Activated CD4-positive, alpha-beta T cell treated with anti-CD3 and anti-CD28 coated beads, Interleukin-2, amount 10 ng/mL, durations not matched to agents 24 days and 14 days (primary cell): ENCODE measurements at regions not wholly inside any gene's neighbourhood (a gene's known extent, or its start where the extent isn't known, plus 50 kb on each side); places are given as distances from the start of the nearest gene placed in this dataset.

ENCODE experiments used
- DNase-seq: peaks from one replicate; pipeline ENCODE4 v3.0.0; 2022
- H3K27ac Mint-ChIP-seq: one replicate; pipeline ENCODE4 v1.8.0; 2022; ENCODE audit warnings: mild to moderate bottlenecking, mixed read lengths
- H3K27me3 Mint-ChIP-seq: one replicate; pipeline ENCODE4 v1.8.0; 2022; ENCODE audit warnings: mixed read lengths
- H3K36me3 Mint-ChIP-seq: one replicate; pipeline ENCODE4 v1.8.0; 2022; ENCODE audit warnings: low read depth, mild to moderate bottlenecking, mixed read lengths
- H3K4me1 Mint-ChIP-seq: one replicate; pipeline ENCODE4 v1.8.0; 2021; ENCODE audit warnings: mixed read lengths
- H3K4me3 Mint-ChIP-seq: one replicate; pipeline ENCODE4 v1.8.0; 2022; ENCODE audit warnings: mild to moderate bottlenecking, moderate library complexity, mixed read lengths
- H3K9me3 Mint-ChIP-seq: one replicate; pipeline ENCODE4 v1.8.0; 2021; ENCODE audit warnings: mixed read lengths
- intact Hi-C: fragments of 100-400 bp; cut with micrococcal nuclease; formaldehyde crosslinking; loops from one replicate; pipeline ENCODE4 v1.15.1; 2023

DNA sequence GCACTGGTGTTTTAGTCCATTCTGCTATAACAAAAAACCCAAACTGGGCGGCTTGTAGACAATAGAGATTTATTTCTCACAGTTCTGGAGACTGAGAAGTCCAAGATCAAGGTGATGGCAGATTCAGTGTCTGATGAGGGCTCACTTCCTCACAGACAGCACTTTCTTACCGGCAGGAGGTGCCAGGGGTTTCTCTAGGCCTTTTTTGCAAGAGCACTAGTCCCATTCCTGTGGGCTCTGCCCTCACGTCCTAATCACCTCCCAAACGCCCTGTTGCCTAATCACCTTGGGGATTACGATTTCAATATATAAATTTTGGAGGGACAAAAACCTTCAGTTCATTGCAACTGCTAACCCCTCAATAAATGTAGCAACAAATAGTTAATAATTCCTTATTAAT lies 140.0 kb upstream of the SGK1 start:
- H3K27me3 Mint-ChIP-seq, result no peaks in the 10 kb centered on the region
- intact Hi-C loops, result no loop called here
- no peak overlapping the region for H3K27ac Mint-ChIP-seq
- H3K4me3 Mint-ChIP-seq, result no peak overlapping the region
- H3K9me3 Mint-ChIP-seq, result no peaks in the 10 kb centered on the region
- no peaks in the 10 kb centered on the region for H3K36me3 Mint-ChIP-seq
- peaks cover 1% of the 10 kb centered on the region for H3K4me1 Mint-ChIP-seq
- no peak for DNase-seq

DNA sequence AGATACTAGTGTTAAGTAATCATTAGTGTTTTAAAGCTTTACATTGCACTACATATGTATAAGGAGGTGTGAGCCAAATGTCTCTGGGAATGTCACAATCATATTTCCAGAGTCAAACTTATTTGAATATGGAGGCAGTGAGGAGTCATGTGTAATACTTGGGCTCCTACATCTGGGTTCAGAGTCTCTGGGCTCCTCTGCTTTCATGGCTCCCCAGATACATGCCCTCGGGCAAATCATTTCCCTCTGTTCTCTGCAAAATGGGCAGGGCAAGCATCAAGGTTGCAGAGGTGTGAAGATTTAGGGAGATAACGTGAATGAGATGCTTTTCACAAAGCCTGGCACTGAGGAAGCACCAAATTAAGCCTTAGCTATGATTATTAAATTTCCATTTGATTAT lies 138.3 kb upstream of the SGK1 start:
- Mint-ChIP-seq H3K4me1 (peaks cover 4% of the 10 kb centered on the region), H3K27me3 (no peaks in the 10 kb centered on the region), H3K36me3 (no peaks in the 10 kb centered on the region), H3K9me3 (no peaks in the 10 kb centered on the region), H3K4me3 (no peak overlapping the region), H3K27ac (no peak overlapping the region)
- intact Hi-C loops, result no loop called here
- no peak for DNase-seq

DNA sequence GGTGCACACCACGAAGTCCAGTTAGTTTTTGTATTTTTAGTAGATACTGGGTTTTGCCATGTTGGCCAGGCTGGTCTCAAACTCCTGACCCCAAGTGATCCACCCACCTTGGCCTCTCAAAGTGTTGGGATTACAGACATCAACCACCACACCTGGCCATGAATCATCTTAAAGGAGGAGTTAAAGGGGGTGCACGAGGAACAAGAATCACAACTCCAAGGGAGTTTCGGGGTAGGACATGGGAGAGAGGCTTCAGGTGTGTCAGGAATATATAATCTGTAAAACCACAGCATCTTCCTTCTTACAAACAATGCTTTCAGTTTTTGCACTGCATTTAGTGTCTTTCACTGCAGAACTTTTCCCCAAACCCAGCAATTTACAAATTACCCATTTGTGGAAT lies 137.4 kb upstream of the SGK1 start:
- H3K27me3 Mint-ChIP-seq, result no peaks in the 10 kb centered on the region
- H3K9me3 Mint-ChIP-seq, result no peaks in the 10 kb centered on the region
- DNase-seq, result no peak
- H3K4me3 Mint-ChIP-seq, result no peak overlapping the region
- H3K36me3 Mint-ChIP-seq, result no peaks in the 10 kb centered on the region
- H3K4me1 Mint-ChIP-seq, result peaks cover 4% of the 10 kb centered on the region
- no peak overlapping the region for H3K27ac Mint-ChIP-seq
- intact Hi-C loops, result no loop called here

DNA sequence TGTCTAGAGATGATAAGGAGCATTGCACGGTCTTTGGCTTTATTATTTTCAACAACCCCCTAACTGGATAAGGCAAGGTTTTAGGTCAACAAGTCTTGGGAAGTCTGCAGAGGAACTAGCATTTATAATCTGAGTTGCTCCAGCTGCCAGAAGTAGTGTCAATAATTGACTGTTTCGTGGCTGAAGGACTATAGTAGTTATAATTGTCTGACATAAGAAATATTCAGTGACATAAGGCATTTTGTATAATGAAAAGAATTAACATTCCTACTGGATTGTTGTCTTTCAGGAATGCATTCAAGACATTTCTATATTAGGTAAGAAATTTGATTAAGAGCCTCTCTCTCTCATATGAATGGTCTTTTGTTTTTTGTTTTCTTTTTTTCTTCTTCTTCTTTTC lies 136.9 kb upstream of the SGK1 start:
- intact Hi-C loops, result no loop called here
- Mint-ChIP-seq H3K4me3 (no peak overlapping the region), H3K4me1 (peaks cover 4% of the 10 kb centered on the region), H3K9me3 (no peaks in the 10 kb centered on the region), H3K27ac (no peak overlapping the region), H3K27me3 (no peaks in the 10 kb centered on the region), H3K36me3 (no peaks in the 10 kb centered on the region)
- no peak for DNase-seq

DNA sequence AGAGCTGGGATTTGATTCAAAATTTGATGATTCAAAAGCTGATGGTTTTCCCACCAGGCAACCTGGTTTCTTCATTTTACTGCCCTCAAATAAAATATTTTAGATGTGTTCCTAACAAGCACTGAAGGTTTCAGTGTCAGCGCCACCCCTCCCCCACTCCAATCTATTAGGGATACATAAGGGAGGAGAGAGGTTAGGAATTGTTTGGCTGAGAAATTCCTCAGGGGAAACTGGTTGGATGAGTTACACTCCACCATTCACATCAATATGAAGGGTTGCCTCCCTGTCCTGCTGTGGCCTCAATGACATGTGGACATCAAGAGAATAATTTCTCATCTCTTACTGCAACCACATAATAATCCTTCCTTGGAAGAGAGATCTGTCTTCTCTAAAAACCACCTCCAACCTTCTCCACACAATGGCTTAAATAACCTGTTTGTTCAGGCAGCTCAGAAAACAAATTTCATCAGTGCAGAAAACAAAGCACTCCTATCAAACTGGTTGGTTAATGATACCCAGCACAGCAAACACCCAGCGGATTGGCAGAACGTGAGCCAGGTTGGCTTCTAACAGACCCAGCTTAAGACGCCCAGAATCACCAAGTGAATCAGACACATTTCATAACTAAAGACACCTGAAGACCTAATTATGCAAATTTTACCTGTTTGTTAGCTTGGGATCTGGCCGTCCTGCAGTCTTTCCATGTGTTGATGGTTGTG lies 136.0 kb upstream of the SGK1 start:
- intact Hi-C loops, result no loop called here
- H3K4me1 Mint-ChIP-seq, result peaks cover 4% of the 10 kb centered on the region
- DNase-seq, result no peak
- no peak overlapping the region for H3K4me3 Mint-ChIP-seq
- H3K27me3 Mint-ChIP-seq, result no peaks in the 10 kb centered on the region
- H3K27ac Mint-ChIP-seq, result no peak overlapping the region
- no peaks in the 10 kb centered on the region for H3K36me3 Mint-ChIP-seq
- H3K9me3 Mint-ChIP-seq, result no peaks in the 10 kb centered on the region

DNA sequence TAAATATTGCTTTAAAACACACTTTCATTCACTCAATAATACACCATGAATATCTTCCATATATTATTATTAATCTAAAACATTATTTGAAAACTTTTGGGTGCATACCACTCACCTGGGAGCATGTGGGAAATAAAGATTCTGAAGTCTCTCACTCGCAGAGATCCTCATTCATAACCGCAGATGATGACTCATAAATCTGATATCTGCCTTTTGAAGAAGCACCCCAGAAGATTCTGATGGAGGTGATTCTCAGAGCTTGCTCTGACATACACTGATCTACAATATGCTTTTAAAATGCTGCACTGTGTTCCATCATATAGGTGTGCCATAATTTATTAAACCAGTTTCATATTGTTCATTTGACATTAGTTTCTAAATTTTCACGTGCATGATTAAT lies 135.0 kb upstream of the SGK1 start:
- peaks cover 7% of the 10 kb centered on the region for H3K4me1 Mint-ChIP-seq
- H3K36me3 Mint-ChIP-seq, result no peaks in the 10 kb centered on the region

DNA sequence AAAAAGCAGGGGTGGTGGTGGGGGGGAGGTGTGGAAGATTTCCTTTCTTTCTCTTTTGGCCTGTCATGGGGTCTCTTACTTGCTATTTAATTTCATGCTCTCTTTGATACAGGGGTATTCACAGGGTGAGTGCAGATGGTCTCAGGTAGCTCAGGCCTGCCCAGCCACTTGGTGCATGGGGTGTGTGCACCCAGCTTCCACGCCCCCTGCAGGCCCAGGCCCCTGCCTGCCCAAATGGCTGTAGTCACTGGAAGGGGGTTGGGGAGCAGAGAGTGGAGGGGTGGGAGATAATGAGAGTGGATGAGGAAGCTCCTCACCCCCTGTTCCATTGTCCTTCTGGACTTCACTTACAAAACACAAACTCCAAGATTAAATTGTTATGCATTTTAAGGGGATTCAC lies 133.6 kb upstream of the SGK1 start:
- H3K9me3 Mint-ChIP-seq, result no peaks in the 10 kb centered on the region
- no peak overlapping the region for H3K27ac Mint-ChIP-seq
- H3K27me3 Mint-ChIP-seq, result no peaks in the 10 kb centered on the region
- no peak overlapping the region for H3K4me3 Mint-ChIP-seq
- no peak for DNase-seq
- intact Hi-C loops, result no loop called here
- H3K36me3 Mint-ChIP-seq, result no peaks in the 10 kb centered on the region
- peaks cover 16% of the 10 kb centered on the region for H3K4me1 Mint-ChIP-seq

More for the DNA sequence above, 135.0 kb upstream of the SGK1 start:
- intact Hi-C loops, result no loop called here
- Mint-ChIP-seq H3K9me3 (no peaks in the 10 kb centered on the region), H3K27me3 (no peaks in the 10 kb centered on the region), H3K4me3 (no peak overlapping the region), H3K27ac (no peak overlapping the region)
- DNase-seq, result no peak

DNA sequence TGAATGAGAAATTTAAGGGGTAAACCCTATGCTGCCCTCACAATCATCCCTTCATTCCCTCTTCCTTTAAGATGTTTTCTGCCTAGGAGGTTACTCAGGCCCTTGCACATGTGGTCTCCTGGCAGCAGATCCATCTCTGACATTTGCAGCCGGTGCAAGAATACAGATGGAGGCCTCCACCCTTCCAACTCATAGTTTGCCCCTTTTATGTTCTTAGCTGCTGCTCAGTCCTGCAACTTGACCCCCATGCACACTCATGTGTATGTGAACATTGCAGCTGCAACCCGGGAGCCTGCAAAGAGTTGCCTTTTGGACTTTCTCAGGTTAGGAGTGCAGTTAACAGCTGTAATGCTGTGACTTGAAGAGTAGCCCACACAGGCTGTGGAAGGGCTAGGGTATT lies 131.9 kb upstream of the SGK1 start:
- H3K4me1 Mint-ChIP-seq, result peaks cover 16% of the 10 kb centered on the region
- no peak overlapping the region for H3K4me3 Mint-ChIP-seq
- no peak for DNase-seq
- no peaks in the 10 kb centered on the region for H3K36me3 Mint-ChIP-seq
- intact Hi-C loops, result no loop called here
- H3K27me3 Mint-ChIP-seq, result no peaks in the 10 kb centered on the region
- no peaks in the 10 kb centered on the region for H3K9me3 Mint-ChIP-seq
- no peak overlapping the region for H3K27ac Mint-ChIP-seq

DNA sequence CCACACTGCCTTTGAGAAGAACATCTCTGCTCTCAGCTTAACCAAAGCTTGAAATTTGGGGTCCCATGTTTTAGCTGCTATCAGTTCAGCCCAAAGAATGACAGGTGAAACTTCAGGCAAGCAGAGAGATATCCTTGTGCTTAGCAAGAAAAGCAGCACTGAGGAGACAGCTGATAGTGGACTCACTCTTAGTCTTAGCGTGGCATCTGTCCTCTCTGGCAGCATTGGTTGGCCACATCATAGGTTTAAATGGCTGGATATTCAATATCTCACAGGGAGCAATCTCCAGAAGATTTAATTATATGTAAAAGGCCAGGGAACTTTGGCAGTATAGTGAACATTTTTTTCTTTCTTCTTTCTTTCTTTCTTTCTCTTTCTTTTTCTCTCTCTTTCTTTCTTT lies 131.1 kb upstream of the SGK1 start:
- Mint-ChIP-seq H3K9me3 (no peaks in the 10 kb centered on the region), H3K4me1 (peaks cover 16% of the 10 kb centered on the region), H3K4me3 (no peak overlapping the region), H3K27me3 (no peaks in the 10 kb centered on the region), H3K36me3 (no peaks in the 10 kb centered on the region), H3K27ac (no peak overlapping the region)
- DNase-seq, result no peak
- intact Hi-C loops, result no loop called here

DNA sequence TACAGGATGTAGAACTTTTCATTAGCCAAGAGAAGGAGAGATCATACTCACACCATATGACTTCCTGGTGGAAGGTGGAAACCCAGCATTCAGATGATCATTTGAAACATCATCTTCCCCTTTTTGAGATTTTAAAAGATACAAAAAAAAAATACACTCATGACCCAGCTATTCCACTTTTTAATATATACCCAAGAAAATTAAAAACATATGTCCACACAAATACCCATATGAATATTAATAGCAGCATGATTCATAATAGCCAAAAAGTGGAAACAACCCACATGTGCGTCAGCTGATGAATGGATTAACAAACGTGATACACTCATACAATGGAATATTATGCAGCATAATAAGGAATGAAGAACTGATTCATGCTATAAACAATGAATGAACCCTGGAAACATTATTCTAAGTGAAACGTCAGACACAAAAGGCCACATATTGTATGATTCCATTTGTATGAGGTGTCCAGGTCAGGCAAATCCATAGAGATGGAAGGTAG lies 130.0 kb upstream of the SGK1 start:
- no peak for DNase-seq
- no peak overlapping the region for H3K27ac Mint-ChIP-seq
- no peaks in the 10 kb centered on the region for H3K36me3 Mint-ChIP-seq
- no peaks in the 10 kb centered on the region for H3K9me3 Mint-ChIP-seq
- H3K4me3 Mint-ChIP-seq, result no peak overlapping the region
- intact Hi-C loops, result no loop called here
- peaks cover 16% of the 10 kb centered on the region for H3K4me1 Mint-ChIP-seq
- H3K27me3 Mint-ChIP-seq, result no peaks in the 10 kb centered on the region

DNA sequence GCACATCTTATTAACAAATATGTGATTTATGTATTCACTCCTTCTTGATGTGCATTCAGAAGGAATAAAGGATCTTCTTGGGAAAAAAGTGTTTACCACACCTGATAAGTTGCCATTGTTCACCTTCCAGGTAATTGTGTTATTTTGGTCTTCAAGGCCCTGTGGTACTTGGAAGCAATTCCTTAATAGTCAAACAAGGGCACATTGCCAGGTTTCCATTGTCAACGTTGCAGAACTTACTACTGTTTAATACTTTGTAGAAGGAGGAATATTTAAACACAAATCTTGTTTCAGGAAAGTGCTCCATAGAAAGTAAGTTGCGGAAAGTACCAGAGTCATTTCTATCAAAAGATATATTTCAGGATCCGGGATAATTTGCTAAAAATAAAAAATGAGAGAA lies 129.5 kb upstream of the SGK1 start:
- no peaks in the 10 kb centered on the region for H3K9me3 Mint-ChIP-seq
- H3K27ac Mint-ChIP-seq, result no peak overlapping the region
- intact Hi-C loops, result no loop called here
- no peaks in the 10 kb centered on the region for H3K36me3 Mint-ChIP-seq
- no peak overlapping the region for H3K4me3 Mint-ChIP-seq
- no peaks in the 10 kb centered on the region for H3K27me3 Mint-ChIP-seq
- peaks cover 16% of the 10 kb centered on the region for H3K4me1 Mint-ChIP-seq
- no peak for DNase-seq

DNA sequence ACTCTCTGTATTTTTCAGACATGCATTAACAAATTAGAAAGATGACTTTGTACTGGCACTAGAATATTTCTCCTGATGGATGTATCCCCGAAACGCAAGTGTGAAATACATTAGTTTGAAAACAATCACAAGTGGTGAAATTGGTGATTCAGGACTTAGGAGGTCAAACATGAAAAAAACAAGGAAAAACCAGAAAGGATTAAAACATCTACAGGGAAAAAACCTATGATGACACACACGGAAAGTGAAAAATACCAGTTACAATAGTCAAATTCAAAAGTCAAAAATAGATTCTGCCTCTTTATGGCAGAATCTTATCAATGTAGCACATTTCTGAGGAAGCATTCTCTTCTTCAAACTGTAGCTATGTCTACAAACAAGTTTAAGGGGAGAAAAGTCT lies 129.0 kb upstream of the SGK1 start:
- no peak for DNase-seq
- intact Hi-C loops, result no loop called here
- Mint-ChIP-seq H3K27ac (no peak overlapping the region), H3K9me3 (no peaks in the 10 kb centered on the region), H3K4me3 (no peak overlapping the region), H3K4me1 (peaks cover 16% of the 10 kb centered on the region), H3K27me3 (no peaks in the 10 kb centered on the region), H3K36me3 (no peaks in the 10 kb centered on the region)

DNA sequence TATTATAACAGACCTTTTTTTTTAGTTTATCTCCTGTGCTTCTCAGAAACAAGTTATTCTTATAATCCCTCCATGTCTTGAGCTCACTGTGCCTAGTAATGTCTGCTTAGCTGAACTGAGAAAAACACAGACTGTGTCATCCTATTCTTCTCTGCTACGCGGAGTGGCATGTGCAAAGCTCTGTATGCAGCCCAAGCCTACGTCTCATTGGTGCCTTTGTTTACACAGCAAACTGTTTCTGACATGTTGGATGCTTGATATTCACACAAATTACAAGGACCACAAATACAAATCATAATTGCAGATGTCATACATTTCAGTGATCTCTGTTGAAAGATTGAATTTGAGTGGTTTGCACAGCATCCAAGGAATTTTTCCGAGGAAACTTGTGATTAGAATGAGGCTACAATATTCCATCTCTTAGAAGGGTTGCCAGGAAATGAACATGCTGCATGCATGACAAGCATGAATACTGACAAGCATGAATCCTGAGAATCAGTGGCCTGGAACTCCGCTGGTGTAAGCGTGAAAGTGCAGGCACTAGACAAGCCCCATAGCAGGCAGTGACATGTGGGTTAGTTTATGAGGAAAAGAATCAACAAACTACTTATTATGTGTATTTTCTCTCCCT lies 128.4 kb upstream of the SGK1 start:
- no peak overlapping the region for H3K27ac Mint-ChIP-seq
- H3K4me1 Mint-ChIP-seq, result peaks cover 14% of the 10 kb centered on the region
- no peak for DNase-seq
- no peaks in the 10 kb centered on the region for H3K9me3 Mint-ChIP-seq
- no peaks in the 10 kb centered on the region for H3K27me3 Mint-ChIP-seq
- intact Hi-C loops, result no loop called here
- H3K4me3 Mint-ChIP-seq, result no peak overlapping the region
- H3K36me3 Mint-ChIP-seq, result no peaks in the 10 kb centered on the region

DNA sequence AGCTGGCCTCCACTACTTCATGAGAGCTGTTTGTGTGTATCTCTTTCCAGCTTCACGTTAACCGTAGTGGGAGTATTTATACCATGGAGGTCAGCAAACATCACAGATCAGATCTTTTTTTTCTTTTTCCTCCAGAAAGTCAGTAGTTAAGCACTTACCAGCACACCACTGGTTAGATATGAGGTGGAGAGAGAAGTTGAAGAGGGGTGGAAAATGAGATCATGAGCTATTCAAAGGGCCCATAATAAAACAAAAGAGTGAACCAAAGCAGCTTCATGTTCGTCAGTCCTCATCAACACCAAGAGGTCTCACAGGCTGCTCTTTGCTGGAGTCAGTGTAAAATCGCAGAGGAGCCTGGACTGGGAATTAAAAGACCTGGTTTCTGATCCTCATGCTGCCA lies 125.1 kb upstream of the SGK1 start:
- H3K36me3 Mint-ChIP-seq, result peaks cover 2% of the 10 kb centered on the region
- H3K9me3 Mint-ChIP-seq, result no peaks in the 10 kb centered on the region
- intact Hi-C loops, result no loop called here
- no peak for DNase-seq
- no peak overlapping the region for H3K4me3 Mint-ChIP-seq
- no peaks in the 10 kb centered on the region for H3K27me3 Mint-ChIP-seq
- H3K4me1 Mint-ChIP-seq, result peaks cover 17% of the 10 kb centered on the region
- H3K27ac Mint-ChIP-seq, result peak overlapping the region; percentile 17

DNA sequence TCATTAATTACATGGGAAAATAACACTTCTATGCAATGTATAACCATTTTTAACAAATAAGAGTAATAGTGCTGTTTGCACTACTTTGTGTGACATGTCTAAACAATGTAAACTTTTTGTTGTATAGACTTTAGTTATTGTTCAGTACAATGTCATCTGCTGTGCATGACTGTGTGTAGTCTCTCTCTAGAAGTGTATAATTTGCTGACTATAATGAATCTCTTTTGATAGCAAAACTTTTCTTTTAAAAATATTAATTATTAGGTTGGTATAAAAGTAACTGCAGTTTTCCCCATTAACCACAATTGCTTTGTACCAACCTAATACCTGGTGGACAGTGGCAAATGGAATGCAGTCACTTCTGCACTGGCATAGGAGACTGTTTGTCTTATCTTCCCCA lies 124.2 kb upstream of the SGK1 start:
- Mint-ChIP-seq H3K27ac (no peak overlapping the region), H3K9me3 (no peaks in the 10 kb centered on the region), H3K27me3 (no peaks in the 10 kb centered on the region)

More for the DNA sequence above, 124.2 kb upstream of the SGK1 start:
- H3K36me3 Mint-ChIP-seq, result peaks cover 2% of the 10 kb centered on the region
- H3K4me3 Mint-ChIP-seq, result no peak overlapping the region
- H3K4me1 Mint-ChIP-seq, result peaks cover 20% of the 10 kb centered on the region
- intact Hi-C loops, result no loop called here
- no peak for DNase-seq
